ENCODE measurements at regions not wholly inside any gene's neighbourhood (a gene's known extent, or its start where the extent isn't known, plus 50 kb on each side); places are given as distances from the start of the nearest gene placed in this dataset.

- Histone ChIP-seq H3K9ac (ENCODE audit: extremely low read depth, insufficient read length, low read length) (no peak overlapping the region), H3K56ac (ENCODE audit: insufficient read length, low read depth, low read length) (no peak overlapping the region), H2BK120ac (ENCODE audit: low read depth, low read length, poor library complexity, severe bottlenecking) (no peak overlapping the region), H4K8ac (replicated peaks; ENCODE audit: insufficient read length, low read depth, low read length) (no peak overlapping the region), H3K27me3 (ENCODE audit: insufficient read depth, low read length) (no peaks in the 10 kb centered on the region), H3K9me3 (ENCODE audit: control insufficient read depth, low read depth, low read length) (no peaks in the 10 kb centered on the region), H2BK5ac (ENCODE audit: insufficient read length, low read length) (no peak overlapping the region), H3K23ac (ENCODE audit: insufficient read length, low read depth, low read length) (no peak overlapping the region), H2AK5ac (ENCODE audit: insufficient read length, low read length) (no peak overlapping the region), H4K91ac (ENCODE audit: insufficient read length, low read depth, low read length) (no peak overlapping the region), H3K4me2 (ENCODE audit: insufficient read depth, insufficient read length, low read length) (no peak overlapping the region), H3K27ac (ENCODE audit: insufficient read length, low read depth, low read length) (no peak overlapping the region), H2BK12ac (ENCODE audit: insufficient read length, low read depth, low read length) (no peak overlapping the region), H3K79me1 (ENCODE audit: insufficient read depth, low read depth, low read length, poor library complexity, severe bottlenecking) (no peaks in the 10 kb centered on the region), H4K5ac (ENCODE audit: insufficient read length, low read depth, low read length) (no peak overlapping the region), H2BK20ac (ENCODE audit: low read depth, low read length, poor library complexity, severe bottlenecking) (no peak overlapping the region), H3K18ac (ENCODE audit: insufficient read length, low read depth, low read length) (no peak overlapping the region), H4K20me1 (ENCODE audit: control insufficient read depth, insufficient read depth, insufficient read length) (no peaks in the 10 kb centered on the region), H3K4ac (ENCODE audit: low read depth, low read length) (no peak overlapping the region), H3K14ac (ENCODE audit: insufficient read depth, low read length) (no peak overlapping the region), H2AFZ (ENCODE audit: low read length) (no peak overlapping the region), H3K79me2 (ENCODE audit: insufficient read depth, low read length) (no peaks in the 10 kb centered on the region), H3K23me2 (ENCODE audit: insufficient read length, low read depth, low read length, poor library complexity, severe bottlenecking) (no peaks in the 10 kb centered on the region), H3K4me1 (ENCODE audit: insufficient read depth, low read length) (no peaks in the 10 kb centered on the region), H2BK15ac (ENCODE audit: low read depth, low read length) (no peak overlapping the region), H3T11ph (ENCODE audit: low read length) (no peak overlapping the region)
- no peak overlapping the region for H3K4me3 Mint-ChIP-seq
- H3K36me3 Mint-ChIP-seq (ENCODE audit: insufficient read depth in 1 of 3, low read depth in 3 of 3), result no peaks in the 10 kb centered on the region
- no peaks in the 10 kb centered on the region; a peak in 2 of 5 replicates for H3K9me3 Mint-ChIP-seq
- no peaks in the 10 kb centered on the region for H3K4me1 Mint-ChIP-seq
- TF ChIP-seq CTCF (conservative IDR thresholded peaks at IDR 0.05), result no peak
- no CpG with 5 or more reads among the region's 5 CpGs for WGBS (ENCODE audit: extremely low coverage, insufficient read length, low lambda C conversion rate)
- no peaks in the 10 kb centered on the region; the same call in 1 of the 2 replicates for H3K27me3 Mint-ChIP-seq (ENCODE audit: low read depth)
- H3K27ac Mint-ChIP-seq, result no peak overlapping the region
- DNase-seq, result no peak
Observed at GRCh38 chr2:221337957-221338685, 234.0 kb downstream of the EPHA4 start.
